SU-DHL-6 (cell line): ENCODE measurements at regions not wholly inside any gene's neighbourhood (a gene's known extent, or its start where the extent isn't known, plus 50 kb on each side); places are given as distances from the start of the nearest gene placed in this dataset.

Source experiments
- H2AFZ ChIP-seq: fragments of 200-600 bp; sonication (generic); 2 replicates; pipeline ENCODE4 v1.6.1; 2014; ENCODE audit warnings: low read depth, mild to moderate bottlenecking, moderate library complexity, mixed read lengths, antibody characterized with exemption, low read length; ENCODE audit not compliant: severe bottlenecking
- H3F3A ChIP-seq: fragments of 200-600 bp; shearing (Covaris generic); 2 replicates; pipeline ENCODE4 v1.6.0; 2016; ENCODE audit warnings: antibody characterized with exemption, mild to moderate bottlenecking; ENCODE audit not compliant: insufficient read depth
- H3K27ac ChIP-seq: fragments of 200-600 bp; sonication (generic); 2 replicates; pipeline ENCODE4 v1.5.1; 2016; ENCODE audit warnings: low read depth, mild to moderate bottlenecking, low read length, moderate library complexity, mixed read lengths
- H3K27me3 ChIP-seq: fragments of 200-600 bp; sonication (generic), shearing (Covaris generic); 2 replicates; pipeline ENCODE4 v1.6.0; 2014; ENCODE audit warnings: mild to moderate bottlenecking, low read length
- H3K36me3 ChIP-seq: fragments of 200-600 bp; sonication (generic); 2 replicates; pipeline ENCODE4 v1.6.1; 2014; ENCODE audit warnings: mild to moderate bottlenecking, low read length, mixed read lengths
- H3K4me2 ChIP-seq: fragments of 300-600, 200-600 bp; shearing (Covaris generic), sonication (generic); 2 replicates; pipeline ENCODE4 v1.6.0; 2014; ENCODE audit warnings: low read length, low read depth, mild to moderate bottlenecking; ENCODE audit not compliant: poor library complexity, severe bottlenecking
- H3K4me3 ChIP-seq: fragments of 200-600 bp; sonication (generic); 2 replicates; pipeline ENCODE4 v1.5.1; 2014; ENCODE audit warnings: antibody characterized with exemption, low read length, mild to moderate bottlenecking, mixed read lengths; ENCODE audit not compliant: insufficient read depth, poor library complexity, severe bottlenecking
- H3K79me2 ChIP-seq: fragments of 200-600 bp; sonication (generic); 2 replicates; pipeline ENCODE4 v1.6.1; 2014; ENCODE audit warnings: mild to moderate bottlenecking, low read length, moderate library complexity; ENCODE audit not compliant: insufficient read depth
- H3K9ac ChIP-seq: fragments of 200-600 bp; sonication (generic); 2 replicates; pipeline ENCODE4 v1.7.0; 2014; ENCODE audit warnings: mild to moderate bottlenecking, low read length
- H3K9me2 ChIP-seq: fragments of 200-600 bp; sonication (generic); replicated peaks from 2 replicates; pipeline ENCODE4 v1.6.1; 2014; ENCODE audit warnings: low read length; ENCODE audit not compliant: insufficient read depth
- H3K9me3 ChIP-seq: fragments of 200-600 bp; sonication (generic); 2 replicates; pipeline ENCODE4 v1.6.1; 2014; ENCODE audit warnings: low read length, mixed read lengths; ENCODE audit not compliant: insufficient read depth
- H4K20me1 ChIP-seq: fragments of 200-600 bp; sonication (generic); 2 replicates; pipeline ENCODE4 v1.6.1; 2014; ENCODE audit warnings: low read depth, mild to moderate bottlenecking, antibody characterized with exemption, low read length, moderate library complexity, mixed read lengths
- EZH2phosphoT487 ChIP-seq: fragments of 200-600 bp; sonication (generic), shearing (Covaris generic); conservative IDR thresholded peaks from 2 replicates; pipeline ENCODE4 v1.6.1; 2018; ENCODE audit warnings: mild to moderate bottlenecking, antibody characterized with exemption, low read length, moderate library complexity, mixed read lengths
- TF ChIP-seq, protein P1 (sequence below): fragments of 200-600 bp; sonication (generic); IDR thresholded peaks from one replicate; pipeline ENCODE4 v1.5.1; 2017; ENCODE audit warnings: antibody characterized with exemption, mild to moderate bottlenecking, low read length, moderate library complexity; ENCODE audit not compliant: insufficient read depth, poor library complexity, severe bottlenecking

DNA sequence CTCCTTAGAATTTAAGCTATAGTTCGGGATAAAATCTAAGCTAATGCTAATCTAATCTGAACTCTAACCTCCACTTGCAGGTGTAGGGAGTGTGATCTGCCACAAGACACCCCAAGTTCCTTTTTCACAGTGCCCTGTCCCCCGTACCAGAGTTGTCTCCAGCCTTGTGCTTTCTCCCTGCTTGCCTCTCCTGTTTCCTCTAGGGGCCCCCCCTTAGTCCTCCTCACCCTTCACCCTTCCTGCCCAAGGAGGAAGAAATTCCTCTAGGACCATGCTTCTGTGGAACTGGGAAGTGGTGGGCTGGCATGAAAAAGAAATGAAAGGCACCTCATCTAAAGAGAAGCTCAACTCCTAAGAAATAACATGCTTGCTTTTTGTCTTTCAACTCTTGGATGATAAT lies 50.2 kb upstream of the BCL9 start:
- Histone ChIP-seq H3K9me2 (no peaks in the 10 kb centered on the region), H3K4me2 (no peak overlapping the region), H2AFZ (no peak overlapping the region), H4K20me1 (no peaks in the 10 kb centered on the region), H3K27me3 (no peaks in the 10 kb centered on the region), H3K9me3 (no peaks in the 10 kb centered on the region), H3K9ac (no peak overlapping the region), H3K79me2 (no peaks in the 10 kb centered on the region), H3K36me3 (no peaks in the 10 kb centered on the region), H3K4me3 (no peak overlapping the region), H3K27ac (no peak overlapping the region), H3F3A (no peaks in the 10 kb centered on the region)
- TF ChIP-seq, protein P1, sequence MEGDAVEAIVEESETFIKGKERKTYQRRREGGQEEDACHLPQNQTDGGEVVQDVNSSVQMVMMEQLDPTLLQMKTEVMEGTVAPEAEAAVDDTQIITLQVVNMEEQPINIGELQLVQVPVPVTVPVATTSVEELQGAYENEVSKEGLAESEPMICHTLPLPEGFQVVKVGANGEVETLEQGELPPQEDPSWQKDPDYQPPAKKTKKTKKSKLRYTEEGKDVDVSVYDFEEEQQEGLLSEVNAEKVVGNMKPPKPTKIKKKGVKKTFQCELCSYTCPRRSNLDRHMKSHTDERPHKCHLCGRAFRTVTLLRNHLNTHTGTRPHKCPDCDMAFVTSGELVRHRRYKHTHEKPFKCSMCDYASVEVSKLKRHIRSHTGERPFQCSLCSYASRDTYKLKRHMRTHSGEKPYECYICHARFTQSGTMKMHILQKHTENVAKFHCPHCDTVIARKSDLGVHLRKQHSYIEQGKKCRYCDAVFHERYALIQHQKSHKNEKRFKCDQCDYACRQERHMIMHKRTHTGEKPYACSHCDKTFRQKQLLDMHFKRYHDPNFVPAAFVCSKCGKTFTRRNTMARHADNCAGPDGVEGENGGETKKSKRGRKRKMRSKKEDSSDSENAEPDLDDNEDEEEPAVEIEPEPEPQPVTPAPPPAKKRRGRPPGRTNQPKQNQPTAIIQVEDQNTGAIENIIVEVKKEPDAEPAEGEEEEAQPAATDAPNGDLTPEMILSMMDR = no peak
- no peak for TF ChIP-seq EZH2phosphoT487
